GM19438 (cell line): ENCODE measurements at regions not wholly inside any gene's neighbourhood (a gene's known extent, or its start where the extent isn't known, plus 50 kb on each side); places are given as distances from the start of the nearest gene placed in this dataset.
"Not testable (repeated sequence)": the region's sequence is repeated elsewhere in the genome, so short reads cannot be mapped to it uniquely, and the experiment has no call there.

Experiments
- ATAC-seq: cut with Tn5 transposase; IDR thresholded peaks from one replicate; pipeline ENCODE4 v1.9.1; 2021; ENCODE audit warnings: low read depth; ENCODE audit not compliant: unreplicated experiment

- ATAC-seq, result no peak
These were observed 395.2 kb upstream of the CNTN5 start for GRCh38 chr11:98625526-98625925.

- ATAC-seq, result no peak
These were observed 390.0 kb upstream of the CNTN5 start for GRCh38 chr11:98630736-98631135.

- ATAC-seq, result no peak
These were observed 363.0 kb upstream of the CNTN5 start for GRCh38 chr11:98657711-98658110.

GRCh38 chr11:98659431-98659830, 361.3 kb upstream of the CNTN5 start:
- ATAC-seq, result no peak

- no peak for ATAC-seq
These were observed 346.4 kb upstream of the CNTN5 start for GRCh38 chr11:98674390-98674789.

- ATAC-seq, result no peak
These were observed 341.1 kb upstream of the CNTN5 start for GRCh38 chr11:98679673-98680072.

GRCh38 chr11:98701541-98701940, 319.2 kb upstream of the CNTN5 start:
- ATAC-seq, result no peak

- ATAC-seq, result no peak
These were observed 316.8 kb upstream of the CNTN5 start for GRCh38 chr11:98703779-98704556.

GRCh38 chr11:98710026-98710425, 310.7 kb upstream of the CNTN5 start:
- ATAC-seq, result no peak

- ATAC-seq, result no peak
These were observed 309.8 kb upstream of the CNTN5 start for GRCh38 chr11:98710986-98711385.

GRCh38 chr11:98720951-98721350, 299.8 kb upstream of the CNTN5 start:
- ATAC-seq, result no peak

- ATAC-seq, result no peak
These were observed 295.3 kb upstream of the CNTN5 start for GRCh38 chr11:98725471-98725870.

GRCh38 chr11:98728421-98728820, 292.3 kb upstream of the CNTN5 start:
- ATAC-seq, result no peak

- ATAC-seq, result no peak
These were observed 291.6 kb upstream of the CNTN5 start for GRCh38 chr11:98729118-98729517.

- no peak for ATAC-seq
These were observed 287.8 kb upstream of the CNTN5 start for GRCh38 chr11:98732947-98733346.

- not testable (repeated sequence) for ATAC-seq
These were observed 287.4 kb upstream of the CNTN5 start for GRCh38 chr11:98733378-98733777.

GRCh38 chr11:98734686-98735085, 286.1 kb upstream of the CNTN5 start:
- ATAC-seq, result no peak

GRCh38 chr11:98736833-98737232, 283.9 kb upstream of the CNTN5 start:
- ATAC-seq, result no peak

- no peak for ATAC-seq
These were observed 280.4 kb upstream of the CNTN5 start for GRCh38 chr11:98740321-98740720.

- ATAC-seq, result not testable (repeated sequence)
These were observed 257.3 kb upstream of the CNTN5 start for GRCh38 chr11:98763446-98763845.

GRCh38 chr11:98766903-98767302, 253.8 kb upstream of the CNTN5 start:
- ATAC-seq, result no peak

GRCh38 chr11:98770046-98770445, 250.7 kb upstream of the CNTN5 start:
- not testable (repeated sequence) for ATAC-seq

GRCh38 chr11:98771791-98772190, 249.0 kb upstream of the CNTN5 start:
- no peak for ATAC-seq
